OCI-LY1 (cell line): ENCODE measurements at regions not wholly inside any gene's neighbourhood (a gene's known extent, or its start where the extent isn't known, plus 50 kb on each side); places are given as distances from the start of the nearest gene placed in this dataset.

Source experiments
- EZH2 ChIP-seq: fragments of 200-600 bp; sonication (generic), shearing (Covaris generic); IDR thresholded peaks from 2 replicates; pipeline ENCODE4 v1.8.0; 2017; ENCODE audit warnings: borderline replicate concordance, mixed run types, mild to moderate bottlenecking, antibody characterized with exemption, low read length, moderate library complexity, mixed read lengths
- TF ChIP-seq, protein P1 (sequence below): fragments of 200-600 bp; sonication (generic), shearing (Covaris generic); IDR thresholded peaks from 2 replicates; pipeline ENCODE4 v1.5.1; 2017; ENCODE audit warnings: mild to moderate bottlenecking, antibody characterized with exemption, low read length, moderate library complexity, mixed read lengths

DNA sequence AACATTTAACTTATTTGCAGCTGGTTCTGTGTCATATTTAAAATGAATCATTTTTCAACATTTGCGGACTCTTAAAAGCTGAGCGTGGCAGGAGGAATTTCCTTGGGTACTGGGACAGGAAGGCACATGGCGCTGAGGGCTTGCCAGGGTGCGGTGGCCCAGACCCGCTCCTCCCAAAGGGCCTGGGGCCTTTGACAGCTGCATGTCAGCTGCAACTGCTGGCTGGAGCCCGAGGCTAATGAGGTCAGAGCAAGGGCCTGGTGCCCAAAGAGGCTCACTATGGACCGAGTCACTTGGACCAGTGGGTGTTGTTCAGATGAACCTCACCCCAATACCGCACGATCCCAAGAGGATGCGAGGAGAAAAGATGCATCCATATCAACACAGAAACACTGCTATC is 326.9 kb downstream of the CTTN start:
- TF ChIP-seq, protein P1, sequence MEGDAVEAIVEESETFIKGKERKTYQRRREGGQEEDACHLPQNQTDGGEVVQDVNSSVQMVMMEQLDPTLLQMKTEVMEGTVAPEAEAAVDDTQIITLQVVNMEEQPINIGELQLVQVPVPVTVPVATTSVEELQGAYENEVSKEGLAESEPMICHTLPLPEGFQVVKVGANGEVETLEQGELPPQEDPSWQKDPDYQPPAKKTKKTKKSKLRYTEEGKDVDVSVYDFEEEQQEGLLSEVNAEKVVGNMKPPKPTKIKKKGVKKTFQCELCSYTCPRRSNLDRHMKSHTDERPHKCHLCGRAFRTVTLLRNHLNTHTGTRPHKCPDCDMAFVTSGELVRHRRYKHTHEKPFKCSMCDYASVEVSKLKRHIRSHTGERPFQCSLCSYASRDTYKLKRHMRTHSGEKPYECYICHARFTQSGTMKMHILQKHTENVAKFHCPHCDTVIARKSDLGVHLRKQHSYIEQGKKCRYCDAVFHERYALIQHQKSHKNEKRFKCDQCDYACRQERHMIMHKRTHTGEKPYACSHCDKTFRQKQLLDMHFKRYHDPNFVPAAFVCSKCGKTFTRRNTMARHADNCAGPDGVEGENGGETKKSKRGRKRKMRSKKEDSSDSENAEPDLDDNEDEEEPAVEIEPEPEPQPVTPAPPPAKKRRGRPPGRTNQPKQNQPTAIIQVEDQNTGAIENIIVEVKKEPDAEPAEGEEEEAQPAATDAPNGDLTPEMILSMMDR: no peak
- no peak for TF ChIP-seq EZH2
